ENCODE measurements at regions not wholly inside any gene's neighbourhood (a gene's known extent, or its start where the extent isn't known, plus 50 kb on each side); places are given as distances from the start of the nearest gene placed in this dataset.

DNA sequence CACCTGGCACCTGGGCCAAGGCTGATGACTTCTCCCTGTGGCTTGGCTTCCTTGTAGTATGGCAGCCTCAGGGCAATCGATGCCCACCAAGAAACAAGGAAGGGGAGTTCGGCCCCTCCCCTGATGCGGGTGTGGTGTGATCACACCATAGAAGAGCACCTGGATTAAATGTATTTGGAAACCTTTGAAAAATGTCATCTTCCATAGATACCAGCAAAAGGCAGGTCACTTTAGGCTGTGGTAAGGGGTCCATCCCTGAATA lies 198.2 kb downstream of the CYP26B1 start:
- TF ChIP-seq, protein P1, sequence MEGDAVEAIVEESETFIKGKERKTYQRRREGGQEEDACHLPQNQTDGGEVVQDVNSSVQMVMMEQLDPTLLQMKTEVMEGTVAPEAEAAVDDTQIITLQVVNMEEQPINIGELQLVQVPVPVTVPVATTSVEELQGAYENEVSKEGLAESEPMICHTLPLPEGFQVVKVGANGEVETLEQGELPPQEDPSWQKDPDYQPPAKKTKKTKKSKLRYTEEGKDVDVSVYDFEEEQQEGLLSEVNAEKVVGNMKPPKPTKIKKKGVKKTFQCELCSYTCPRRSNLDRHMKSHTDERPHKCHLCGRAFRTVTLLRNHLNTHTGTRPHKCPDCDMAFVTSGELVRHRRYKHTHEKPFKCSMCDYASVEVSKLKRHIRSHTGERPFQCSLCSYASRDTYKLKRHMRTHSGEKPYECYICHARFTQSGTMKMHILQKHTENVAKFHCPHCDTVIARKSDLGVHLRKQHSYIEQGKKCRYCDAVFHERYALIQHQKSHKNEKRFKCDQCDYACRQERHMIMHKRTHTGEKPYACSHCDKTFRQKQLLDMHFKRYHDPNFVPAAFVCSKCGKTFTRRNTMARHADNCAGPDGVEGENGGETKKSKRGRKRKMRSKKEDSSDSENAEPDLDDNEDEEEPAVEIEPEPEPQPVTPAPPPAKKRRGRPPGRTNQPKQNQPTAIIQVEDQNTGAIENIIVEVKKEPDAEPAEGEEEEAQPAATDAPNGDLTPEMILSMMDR (IDR thresholded peaks at IDR 0.05): no peak
- TF ChIP-seq ZFX (IDR thresholded peaks at IDR 0.05; ENCODE audit: borderline replicate concordance): no peak
